Stimulated activated CD4-positive, alpha-beta T cell treated with anti-CD3 and anti-CD28 coated beads, Interleukin-4, amount 100 ng/mL, for 1 hour (primary cell): ENCODE measurements at regions not wholly inside any gene's neighbourhood (a gene's known extent, or its start where the extent isn't known, plus 50 kb on each side); places are given as distances from the start of the nearest gene placed in this dataset.

Experiments
- DNase-seq: peaks from one replicate; pipeline ENCODE4 v3.0.0-alpha.2; 2020

GRCh38 chr10:83908506-83908905 is 230.8 kb upstream of the GHITM start:
- DNase-seq = no peak

- DNase-seq = no peak
Measured at GRCh38 chr10:83909001-83909400, 230.3 kb upstream of the GHITM start.

- DNase-seq = no peak
Measured at GRCh38 chr10:83915801-83916200, 223.5 kb upstream of the GHITM start.

- no peak for DNase-seq
Measured at GRCh38 chr10:83917537-83918506, 221.5 kb upstream of the GHITM start.

GRCh38 chr10:83919187-83919586 is 220.1 kb upstream of the GHITM start:
- DNase-seq = no peak

- no peak for DNase-seq
Measured at GRCh38 chr10:83921984-83922860, 217.1 kb upstream of the GHITM start.

- DNase-seq = no peak
Measured at GRCh38 chr10:83925133-83925532, 214.2 kb upstream of the GHITM start.

GRCh38 chr10:83926606-83927005 is 212.7 kb upstream of the GHITM start:
- DNase-seq = no peak

GRCh38 chr10:83927166-83927565 is 212.1 kb upstream of the GHITM start:
- DNase-seq = no peak

GRCh38 chr10:83929399-83929798 is 209.9 kb upstream of the GHITM start:
- DNase-seq = no peak

- DNase-seq = no peak
Measured at GRCh38 chr10:83931669-83932068, 207.6 kb upstream of the GHITM start.

GRCh38 chr10:83932245-83932644 is 207.1 kb upstream of the GHITM start:
- DNase-seq = no peak

GRCh38 chr10:83934062-83934461 is 205.2 kb upstream of the GHITM start:
- no peak for DNase-seq

- no peak for DNase-seq
Measured at GRCh38 chr10:83934641-83935338, 204.5 kb upstream of the GHITM start.

- DNase-seq = no peak
Measured at GRCh38 chr10:83935339-83935736, 204.0 kb upstream of the GHITM start.

- DNase-seq = no peak
Measured at GRCh38 chr10:83935911-83936310, 203.4 kb upstream of the GHITM start.

GRCh38 chr10:83937161-83937560 is 202.1 kb upstream of the GHITM start:
- no peak for DNase-seq

- no peak for DNase-seq
Measured at GRCh38 chr10:83937826-83938225, 201.5 kb upstream of the GHITM start.

GRCh38 chr10:83941189-83941588 is 198.1 kb upstream of the GHITM start:
- DNase-seq = no peak

- no peak for DNase-seq
Measured at GRCh38 chr10:83942410-83942809, 196.9 kb upstream of the GHITM start.

GRCh38 chr10:83943049-83943448 is 196.3 kb upstream of the GHITM start:
- no peak for DNase-seq

GRCh38 chr10:83943920-83944319 is 195.4 kb upstream of the GHITM start:
- DNase-seq = no peak
